IPS-NIHi7 (cell line): ENCODE measurements at regions not wholly inside any gene's neighbourhood (a gene's known extent, or its start where the extent isn't known, plus 50 kb on each side); places are given as distances from the start of the nearest gene placed in this dataset.
A peak's percentile ranks its signal among the peaks of the same experiment; 100 is the strongest.

Experiments
- DNase-seq: peaks from one replicate; pipeline ENCODE4 v3.0.0; 2012; ENCODE audit warnings: mixed read lengths; ENCODE audit errors: extremely low spot score

GRCh38 chr1:37128091-37128490 is 93.8 kb upstream of the GRIK3 start:
- DNase-seq = no peak

GRCh38 chr1:37130221-37130948 is 96.1 kb upstream of the GRIK3 start:
- no peak for DNase-seq

- DNase-seq = no peak
Measured at GRCh38 chr1:37131281-37131680, 97.0 kb upstream of the GRIK3 start.

GRCh38 chr1:37133276-37134145 is 99.2 kb upstream of the GRIK3 start:
- DNase-seq = no peak

GRCh38 chr1:37134599-37134998 is 100.3 kb upstream of the GRIK3 start:
- DNase-seq = no peak

GRCh38 chr1:37135032-37135431 is 100.7 kb upstream of the GRIK3 start:
- DNase-seq = no peak

GRCh38 chr1:37137014-37137413 is 102.7 kb upstream of the GRIK3 start:
- no peak for DNase-seq

GRCh38 chr1:37137601-37138000 is 103.3 kb upstream of the GRIK3 start:
- no peak for DNase-seq

- DNase-seq = peak; percentile 76
Measured at GRCh38 chr1:37143800-37144199, 109.5 kb upstream of the GRIK3 start.

GRCh38 chr1:37146071-37146470 is 111.8 kb upstream of the GRIK3 start:
- no peak for DNase-seq

- no peak for DNase-seq
Measured at GRCh38 chr1:37147392-37147831, 113.1 kb upstream of the GRIK3 start.

GRCh38 chr1:37147906-37148305 is 113.6 kb upstream of the GRIK3 start:
- DNase-seq = no peak

GRCh38 chr1:37148663-37149062 is 114.3 kb upstream of the GRIK3 start:
- DNase-seq = no peak

GRCh38 chr1:37149296-37149695 is 115.0 kb upstream of the GRIK3 start:
- no peak for DNase-seq

- no peak for DNase-seq
Measured at GRCh38 chr1:37150986-37151385, 116.7 kb upstream of the GRIK3 start.

GRCh38 chr1:37151789-37152188 is 117.5 kb upstream of the GRIK3 start:
- DNase-seq = no peak

GRCh38 chr1:37152491-37152890 is 118.2 kb upstream of the GRIK3 start:
- no peak for DNase-seq

- no peak for DNase-seq
Measured at GRCh38 chr1:37153116-37154100, 119.1 kb upstream of the GRIK3 start.

- DNase-seq = no peak
Measured at GRCh38 chr1:37156646-37157045, 122.3 kb upstream of the GRIK3 start.

GRCh38 chr1:37157634-37158033 is 123.3 kb upstream of the GRIK3 start:
- DNase-seq = no peak

GRCh38 chr1:37158113-37158749 is 123.9 kb upstream of the GRIK3 start:
- no peak for DNase-seq
